Muscle of leg (tissue), 3 donors: ENCODE measurements at regions not wholly inside any gene's neighbourhood (a gene's known extent, or its start where the extent isn't known, plus 50 kb on each side); places are given as distances from the start of the nearest gene placed in this dataset.

Source experiments
- DNase-seq: peaks from one replicate; pipeline ENCODE4 v3.0.0; 2013
- H3K27ac ChIP-seq: one replicate; pipeline ENCODE4 v1.5.1; 2013; ENCODE audit warnings: mild to moderate bottlenecking, low read length, control low read depth
- H3K27me3 ChIP-seq: one replicate; pipeline ENCODE4 v1.6.1; 2013; ENCODE audit warnings: low read length; ENCODE audit not compliant: control insufficient read depth, insufficient read depth
- H3K36me3 ChIP-seq: one replicate; pipeline ENCODE4 v1.6.1; 2013; ENCODE audit warnings: low read length; ENCODE audit not compliant: control insufficient read depth, insufficient read depth
- H3K4me1 ChIP-seq: one replicate; pipeline ENCODE4 v1.6.1; 2013; ENCODE audit warnings: low read length; ENCODE audit not compliant: control insufficient read depth, insufficient read depth
- H3K4me3 ChIP-seq: one replicate; pipeline ENCODE4 v1.5.1; 2013; ENCODE audit warnings: low read length, control low read depth
- H3K9me3 ChIP-seq: replicated peaks from 2 replicates; pipeline ENCODE4 v1.6.1; 2013; ENCODE audit warnings: low read depth, low read length; ENCODE audit not compliant: control insufficient read depth
- WGBS: methylation state at CpG from one replicate; pipeline ENCODE4 v1.1.5; 2013; ENCODE audit warnings: missing lambda C conversion rate; ENCODE audit not compliant: insufficient coverage; 5-methylcytosine and 5-hydroxymethylcytosine counted together

DNA sequence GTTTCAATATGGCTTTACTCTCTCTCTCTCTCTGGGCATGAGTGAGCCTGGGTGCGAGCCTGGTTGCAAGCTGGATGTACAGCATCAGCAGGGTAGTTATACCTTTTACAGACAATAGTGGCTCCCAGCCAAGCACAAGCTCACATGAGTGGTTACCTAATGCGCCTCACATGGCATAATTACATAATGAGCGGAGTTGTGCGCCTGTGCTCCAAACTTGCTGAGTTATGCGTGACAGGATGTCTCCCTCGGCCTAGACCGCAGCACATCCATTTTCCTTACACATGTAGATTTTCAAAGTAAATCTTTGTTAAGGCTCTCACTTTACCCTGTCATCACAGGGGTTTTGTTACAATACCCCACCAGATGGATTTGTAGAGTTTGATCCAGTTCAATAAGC, 233.5 kb upstream of the WWC1 start:
- no peak for DNase-seq
- Histone ChIP-seq H3K4me3 (no peak overlapping the region), H3K27ac (no peak overlapping the region), H3K27me3 (no peaks in the 10 kb centered on the region), H3K4me1 (no peaks in the 10 kb centered on the region), H3K36me3 (no peaks in the 10 kb centered on the region), H3K9me3 (no peaks in the 10 kb centered on the region)
- WGBS, result 99% methylated on average over 7 of the region's 7 CpGs

DNA sequence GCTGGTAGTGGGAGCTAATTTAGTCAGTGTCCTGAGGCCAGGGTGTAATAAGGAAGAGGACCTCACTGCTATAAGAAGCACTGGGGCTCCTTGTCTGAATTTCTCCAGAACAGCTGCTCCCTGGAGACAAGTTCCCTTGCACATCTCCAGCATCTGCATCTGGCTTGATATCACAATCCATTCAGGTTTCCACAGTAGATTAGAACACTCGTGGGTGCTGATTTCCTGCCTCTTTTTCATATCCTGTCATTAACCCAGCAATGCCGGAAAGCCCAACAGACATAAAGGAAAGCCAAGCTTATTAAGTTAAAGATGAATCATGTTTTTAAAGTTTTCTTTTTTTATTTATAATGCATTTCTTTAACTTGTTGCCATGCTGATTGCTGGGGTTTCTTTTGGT, 232.3 kb upstream of the WWC1 start:
- no peak overlapping the region for H3K27ac ChIP-seq
- peak; percentile 9 for DNase-seq
- no peak overlapping the region for H3K4me3 ChIP-seq
- WGBS, result no CpG with 5 or more reads among the region's 2 CpGs
- no peaks in the 10 kb centered on the region for H3K4me1 ChIP-seq
- no peaks in the 10 kb centered on the region for H3K9me3 ChIP-seq
- no peaks in the 10 kb centered on the region for H3K36me3 ChIP-seq
- no peaks in the 10 kb centered on the region for H3K27me3 ChIP-seq

DNA sequence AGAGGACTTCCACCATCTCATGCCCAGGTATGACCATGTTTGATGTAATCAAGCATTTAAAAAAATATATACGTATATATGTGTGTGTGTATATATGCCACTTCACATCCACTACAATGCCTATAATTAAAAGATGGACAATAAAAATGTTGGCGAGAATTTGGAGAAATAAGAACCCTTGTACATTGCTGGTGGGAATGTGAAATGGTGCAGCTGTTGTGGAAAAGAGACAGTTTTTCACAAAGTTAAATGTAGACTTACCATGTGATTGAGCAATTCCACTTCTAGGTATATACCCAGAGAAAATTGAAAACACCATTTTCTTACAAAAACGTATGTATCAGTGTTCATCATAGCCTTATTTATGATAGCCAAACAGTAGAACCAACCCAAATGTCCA, 229.2 kb upstream of the WWC1 start:
- no CpG with 5 or more reads among the region's 3 CpGs for WGBS
- Histone ChIP-seq H3K4me3 (no peak overlapping the region), H3K9me3 (no peaks in the 10 kb centered on the region), H3K4me1 (no peaks in the 10 kb centered on the region), H3K27me3 (no peaks in the 10 kb centered on the region), H3K27ac (no peak overlapping the region), H3K36me3 (no peaks in the 10 kb centered on the region)
- no peak for DNase-seq

DNA sequence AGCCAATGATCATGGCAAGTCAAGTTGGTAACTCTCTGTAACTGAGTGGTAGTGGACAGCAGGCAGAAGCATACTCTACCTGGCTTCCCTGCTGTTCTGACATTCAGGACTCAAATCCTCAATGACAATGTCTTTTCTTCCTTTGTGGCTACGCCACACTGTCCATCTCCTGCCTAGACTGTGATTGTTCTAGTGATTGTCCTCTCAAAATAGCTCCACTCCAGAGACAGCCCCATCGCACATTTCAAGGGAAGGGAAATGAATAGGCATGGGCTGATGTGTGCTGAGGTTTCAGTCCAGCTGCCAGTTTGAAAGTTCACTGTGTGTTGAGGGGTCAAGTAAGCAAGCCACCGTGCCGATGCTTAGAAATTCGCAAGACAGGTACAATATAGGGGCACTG, 227.0 kb upstream of the WWC1 start:
- no peak overlapping the region for H3K27ac ChIP-seq
- H3K4me3 ChIP-seq, result no peak overlapping the region
- no peaks in the 10 kb centered on the region for H3K27me3 ChIP-seq
- H3K9me3 ChIP-seq, result no peaks in the 10 kb centered on the region
- no peaks in the 10 kb centered on the region for H3K36me3 ChIP-seq
- no peaks in the 10 kb centered on the region for H3K4me1 ChIP-seq
- 93% methylated on average over 3 of the region's 5 CpGs for whole genome bisulfite sequencing
- DNase-seq, result no peak

DNA sequence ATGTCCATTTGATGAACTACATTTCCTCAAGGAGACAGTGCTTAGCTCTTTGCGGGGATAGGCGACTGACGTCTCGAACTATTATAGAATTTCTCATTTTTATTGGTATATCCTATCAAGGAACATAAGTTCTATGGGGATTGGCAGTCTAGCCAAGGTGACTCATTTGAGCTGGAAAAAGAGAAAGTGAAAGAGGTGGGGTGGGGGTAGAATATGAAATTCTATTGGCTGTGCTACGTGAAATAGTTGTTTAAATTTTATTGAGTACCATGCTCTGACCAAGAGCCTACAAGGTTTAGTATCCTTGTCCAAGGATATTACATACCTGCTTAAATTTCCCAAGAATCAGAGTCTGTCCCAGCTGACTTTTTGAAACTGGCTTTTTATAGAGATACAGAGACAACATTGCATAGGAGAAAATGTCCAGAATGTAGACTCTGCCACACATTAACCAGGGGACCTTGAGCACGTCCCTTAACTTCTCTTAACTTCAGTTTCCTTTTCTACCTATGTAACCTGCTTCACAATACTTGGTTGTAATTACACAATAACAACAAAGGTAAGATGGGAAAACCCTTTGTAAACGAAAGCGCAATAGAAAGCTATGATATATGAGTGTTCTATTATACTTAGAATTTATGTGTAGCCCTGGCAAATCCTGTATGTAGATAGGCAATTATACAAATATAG, 226.4 kb upstream of the WWC1 start:
- H3K4me1 ChIP-seq, result no peaks in the 10 kb centered on the region
- no peak for DNase-seq
- no CpG with 5 or more reads among the region's 8 CpGs for WGBS

DNA sequence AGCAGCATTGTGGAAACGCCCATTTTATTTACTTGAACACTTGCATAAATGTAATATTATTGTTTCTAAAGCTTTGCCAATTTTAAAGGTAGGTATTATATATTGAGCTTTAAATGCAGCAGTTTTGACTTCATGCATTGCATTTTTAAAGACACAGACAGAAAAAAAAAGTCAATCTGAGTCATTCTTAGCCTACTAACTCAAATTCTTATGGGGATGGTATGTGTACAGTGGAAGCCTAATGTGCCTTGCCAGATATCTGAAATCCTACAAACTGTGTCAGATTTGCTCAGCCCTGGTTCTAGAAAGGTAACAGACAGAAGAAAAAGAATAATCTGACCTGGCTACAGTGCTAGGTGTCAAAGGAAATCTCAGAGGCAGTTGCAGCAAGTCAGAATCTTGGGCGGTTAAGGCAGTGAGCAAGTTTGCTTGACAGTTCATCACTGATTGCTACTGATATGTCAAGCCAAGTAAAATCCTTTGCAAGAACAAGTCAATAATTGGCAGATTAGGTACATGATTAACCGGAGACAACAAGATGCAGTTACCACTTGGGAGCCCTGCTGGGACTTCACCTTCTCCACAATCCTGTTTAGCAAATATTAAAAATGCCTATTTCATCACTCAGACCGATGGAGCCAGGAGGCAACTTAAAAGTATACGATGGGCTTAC, 224.8 kb upstream of the WWC1 start:
- H3K4me3 ChIP-seq, result no peak overlapping the region
- H3K4me1 ChIP-seq, result no peaks in the 10 kb centered on the region
- no peaks in the 10 kb centered on the region for H3K36me3 ChIP-seq
- 90% methylated on average over 2 of the region's 5 CpGs for WGBS
- H3K27me3 ChIP-seq, result no peaks in the 10 kb centered on the region
- no peak for DNase-seq
- no peaks in the 10 kb centered on the region for H3K9me3 ChIP-seq
- H3K27ac ChIP-seq, result no peak overlapping the region

More for the DNA sequence above, 226.4 kb upstream of the WWC1 start:
- no peaks in the 10 kb centered on the region for H3K27me3 ChIP-seq
- no peak overlapping the region for H3K27ac ChIP-seq
- H3K9me3 ChIP-seq, result no peaks in the 10 kb centered on the region
- H3K4me3 ChIP-seq, result no peak overlapping the region
- no peaks in the 10 kb centered on the region for H3K36me3 ChIP-seq

DNA sequence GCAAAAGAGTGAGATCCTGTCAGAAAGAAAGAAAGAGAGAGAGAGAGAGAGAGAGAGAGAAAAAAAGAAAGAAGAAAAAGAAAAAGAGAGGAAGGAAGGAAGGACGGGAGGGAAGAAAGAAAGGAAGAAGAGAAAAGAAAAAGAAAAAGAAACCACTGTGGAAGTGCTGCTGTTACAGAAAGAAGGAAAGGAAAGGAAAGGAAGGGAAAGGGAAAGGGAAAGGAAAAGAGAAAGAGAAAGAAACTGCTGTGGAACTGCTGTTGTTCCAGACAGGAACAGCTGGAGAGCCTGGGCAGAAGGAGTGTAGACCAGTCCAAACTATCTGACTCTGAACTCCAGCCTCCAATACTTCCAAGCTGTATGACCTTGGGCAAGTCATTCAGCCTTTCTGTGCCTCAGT, 220.7 kb upstream of the WWC1 start:
- 67% methylated on average over 1 of the region's 1 CpG for WGBS
- Histone ChIP-seq H3K27me3 (no peaks in the 10 kb centered on the region), H3K36me3 (no peaks in the 10 kb centered on the region), H3K4me1 (peaks cover 8% of the 10 kb centered on the region), H3K4me3 (no peak overlapping the region), H3K9me3 (no peaks in the 10 kb centered on the region), H3K27ac (no peak overlapping the region)
- no peak for DNase-seq

DNA sequence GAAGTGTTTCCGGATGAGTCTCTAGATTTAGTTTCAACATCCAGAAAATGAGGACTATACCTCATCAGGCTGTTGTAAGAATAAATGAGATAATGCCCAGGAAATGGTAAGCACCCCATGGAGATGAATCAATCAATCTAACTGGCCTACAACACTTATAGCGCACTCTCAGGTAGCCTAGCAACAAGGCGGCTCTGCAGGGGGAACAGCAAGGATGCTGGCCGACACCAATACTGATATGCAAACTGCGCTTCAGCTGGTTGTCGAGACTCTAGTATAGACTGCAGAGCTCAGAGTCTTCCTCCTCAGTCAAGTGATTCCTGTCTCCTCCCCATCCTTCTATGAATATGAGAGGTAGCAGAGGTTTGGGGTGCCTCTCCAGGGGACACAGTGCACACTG, 218.8 kb upstream of the WWC1 start:
- no peaks in the 10 kb centered on the region for H3K9me3 ChIP-seq
- no peaks in the 10 kb centered on the region for H3K27me3 ChIP-seq
- DNase-seq, result no peak
- H3K36me3 ChIP-seq, result no peaks in the 10 kb centered on the region
- WGBS, result 80% methylated on average over 1 of the region's 6 CpGs
- no peak overlapping the region for H3K27ac ChIP-seq
- H3K4me3 ChIP-seq, result no peak overlapping the region
- peaks cover 8% of the 10 kb centered on the region for H3K4me1 ChIP-seq

DNA sequence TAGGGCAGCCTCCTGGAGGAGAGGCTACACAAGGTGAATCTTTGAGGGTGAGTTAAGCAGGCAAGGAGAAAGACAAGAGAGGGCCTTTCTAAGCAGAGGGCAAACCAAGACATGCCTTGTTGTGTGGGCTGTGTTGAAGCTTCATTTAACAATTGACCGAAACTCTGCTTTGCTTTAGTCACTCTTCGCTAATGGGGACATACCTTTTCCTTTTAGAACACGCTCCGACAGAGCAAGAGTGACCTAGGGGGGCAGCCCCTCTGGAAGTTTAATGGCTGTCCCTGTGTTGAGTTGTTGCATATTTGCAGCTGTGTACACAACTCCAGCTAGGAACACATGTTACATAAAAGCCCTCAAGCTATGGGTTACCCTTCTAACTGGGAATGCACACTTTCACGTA, 218.1 kb upstream of the WWC1 start:
- Histone ChIP-seq H3K9me3 (no peaks in the 10 kb centered on the region), H3K27ac (no peak overlapping the region), H3K4me3 (no peak overlapping the region), H3K36me3 (no peaks in the 10 kb centered on the region), H3K4me1 (peaks cover 8% of the 10 kb centered on the region), H3K27me3 (no peaks in the 10 kb centered on the region)
- DNase-seq, result no peak
- WGBS, result 83% methylated on average over 3 of the region's 5 CpGs

DNA sequence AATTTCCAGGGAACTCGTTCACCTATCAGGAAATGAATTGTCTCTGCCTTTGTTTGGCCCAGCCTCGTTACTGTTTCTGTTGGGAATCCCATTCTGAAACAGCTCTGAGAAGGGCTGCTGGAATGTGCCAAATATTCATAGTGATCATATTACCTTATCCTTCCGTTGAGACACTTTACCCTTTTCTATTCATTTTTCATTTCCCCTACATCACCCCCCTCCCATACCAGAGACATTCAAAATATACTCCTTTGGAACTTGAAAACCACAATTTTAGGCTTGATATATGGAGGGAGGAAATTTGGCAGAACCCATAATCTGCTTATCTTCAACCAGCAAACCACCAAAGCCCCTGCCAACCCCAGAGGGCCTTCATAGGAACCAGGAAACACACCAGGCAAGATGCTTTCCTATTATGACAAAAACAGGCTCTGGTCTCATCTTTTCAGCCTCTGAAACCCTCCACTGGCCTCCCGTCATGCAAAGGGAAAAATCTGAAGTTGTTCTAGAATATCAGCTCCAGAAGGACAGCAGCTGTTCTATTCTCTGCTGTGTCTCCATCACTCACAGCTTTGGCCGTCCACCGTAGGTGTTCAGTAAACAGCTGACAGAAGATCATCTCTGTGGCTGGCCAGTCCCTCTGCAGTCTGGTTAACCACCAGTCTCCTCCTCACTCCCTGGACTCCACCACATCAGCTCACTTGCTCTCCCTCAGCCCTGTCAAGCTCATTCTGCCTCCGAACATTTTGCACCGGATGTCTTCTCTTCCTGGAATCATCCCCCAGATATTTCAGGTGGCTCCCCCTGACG, 217.2 kb upstream of the WWC1 start:
- no peaks in the 10 kb centered on the region for H3K9me3 ChIP-seq
- 44% methylated on average over 5 of the region's 9 CpGs for WGBS
- H3K4me1 ChIP-seq, result peaks cover 8% of the 10 kb centered on the region
- no peak overlapping the region for H3K27ac ChIP-seq
- H3K27me3 ChIP-seq, result no peaks in the 10 kb centered on the region
- DNase-seq, result no peak
- H3K36me3 ChIP-seq, result no peaks in the 10 kb centered on the region
- H3K4me3 ChIP-seq, result no peak overlapping the region
